HepG2 (cell line): ENCODE measurements at regions not wholly inside any gene's neighbourhood (a gene's known extent, or its start where the extent isn't known, plus 50 kb on each side); places are given as distances from the start of the nearest gene placed in this dataset.

ENCODE experiments used
- ATAC-seq: fragments of 200-7000 bp; cut with Tn5 transposase; 3 replicates; pipeline ENCODE4 v1.9.1; 2020; ENCODE audit warnings: mild to moderate bottlenecking, moderate library complexity
- BruUV-seq: library from RNA; stranded (reverse); fragments of 400-500 nt; replicated peaks from 2 replicates; lab custom pipeline; 2021; lab: Mats Ljungman, UMichigan
- CTCF ChIA-PET: fragments of 300-600 bp; formaldehyde crosslinking; extraction: SDS; loops from one replicate; lab custom pipeline; 2021; ENCODE audit warnings: low total read pairs, inconsistent platforms, low intra/inter-chr PET ratio; lab: Yijun Ruan, JAX
- POLR2A ChIA-PET: fragments of 350-600 bp; sonication (Branson Sonifier 250); formaldehyde crosslinking; loops from one replicate; lab custom pipeline; 2020; ENCODE audit warnings: antibody characterized with exemption, inconsistent platforms; lab: Yijun Ruan, JAX
- DNase-seq: peaks from one replicate; pipeline ENCODE4 v3.0.0-alpha.2; 2015; ENCODE audit warnings: low spot score
- FAIRE-seq: peaks from 3 replicates; lab custom pipeline; 2011; peaks lifted over from hg19 to GRCh38; lab: Jason Lieb, UNC
- H2AFZ ChIP-seq: one replicate; pipeline ENCODE4 v1.6.1; 2011; ENCODE audit warnings: low read length, inconsistent platforms
- H3K27ac ChIP-seq: fragments of 300-600 bp; 3 replicates; pipeline ENCODE4 v1.8.0; 2011; ENCODE audit warnings: mixed run types, mild to moderate bottlenecking, mixed read lengths, low read length, inconsistent platforms; ENCODE audit not compliant: insufficient read depth; ENCODE audit errors: extremely low read length
- H3K27me3 ChIP-seq, 2 experiments: fragments of 200-600 bp in 1 of 2; 2 replicates in 1 of 2; 3 replicates in 1 of 2; pipeline versions ENCODE4 v1.6.0 to v1.8.0; 2011; ENCODE audit warnings: low read length in 2 of 2, mild to moderate bottlenecking in 2 of 2, moderate library complexity in 2 of 2, inconsistent platforms in 1 of 2; ENCODE audit not compliant: insufficient read depth in 2 of 2, control insufficient read depth in 1 of 2
- H3K36me3 ChIP-seq, 2 experiments: fragments of 200-600 bp in 1 of 2; replicated peaks in 1 of 2; 2 replicates in 1 of 2; 3 replicates in 1 of 2; pipeline versions ENCODE4 v1.5.1 to v1.8.0; 2011; ENCODE audit warnings: low read length in 2 of 2, inconsistent platforms in 1 of 2; ENCODE audit not compliant: insufficient read depth in 2 of 2, control insufficient read depth in 1 of 2
- H3K4me1 ChIP-seq: 2 replicates; pipeline ENCODE4 v1.5.1; 2012; ENCODE audit warnings: low read length, inconsistent platforms; ENCODE audit not compliant: insufficient read depth
- H3K4me2 ChIP-seq: 2 replicates; pipeline ENCODE4 v1.6.0; 2011; ENCODE audit warnings: low read depth, low read length, inconsistent platforms
- H3K4me3 ChIP-seq, 3 experiments: fragments of 200-600 bp in 1 of 3; sonication (generic), shearing (Covaris generic) in 1 of 3; replicated peaks in 1 of 3; 2 replicates each; pipeline ENCODE4 v1.5.1; 2011 to 2016; ENCODE audit warnings: low read length in 3 of 3, inconsistent platforms in 2 of 3, low read depth in 2 of 3, mild to moderate bottlenecking in 2 of 3, control low read depth in 1 of 3, mixed read lengths in 1 of 3; ENCODE audit not compliant: insufficient read depth in 1 of 3
- H3K79me2 ChIP-seq: one replicate; pipeline ENCODE4 v1.6.1; 2011; ENCODE audit warnings: low read length, inconsistent platforms; ENCODE audit not compliant: insufficient read depth
- H3K9ac ChIP-seq: 2 replicates; pipeline ENCODE4 v1.6.0; 2011; ENCODE audit warnings: mild to moderate bottlenecking, low read depth, low read length, inconsistent platforms; ENCODE audit not compliant: insufficient read depth
- H3K9me3 ChIP-seq: 2 replicates; pipeline ENCODE4 v1.5.1; 2012; ENCODE audit warnings: mild to moderate bottlenecking, low read length
- H4K20me1 ChIP-seq: 2 replicates; pipeline ENCODE4 v1.6.0; 2011; ENCODE audit warnings: inconsistent platforms, mild to moderate bottlenecking, low read length, moderate library complexity; ENCODE audit not compliant: insufficient read depth
- GRHL1 ChIP-seq: sonication (generic); formaldehyde crosslinking; conservative IDR thresholded peaks from 2 replicates; pipeline ENCODE4 v1.8.0; 2022; ENCODE audit warnings: missing genetic modification reagents
- MAFK ChIP-seq, 2 experiments: IDR thresholded peaks in 1 of 2; conservative IDR thresholded peaks in 1 of 2; 2 replicates each; pipeline ENCODE4 v1.6.1; 2011; ENCODE audit warnings: improper control_type of control experiment in 2 of 2, low read length in 2 of 2
- NFRKB ChIP-seq: fragments of 450-650 bp; IDR thresholded peaks from 2 replicates; pipeline ENCODE4 v1.6.1; 2017
- PHB2 ChIP-seq: fragments of 450-650 bp; IDR thresholded peaks from 2 replicates; pipeline ENCODE4 v1.6.1; 2018; ENCODE audit not compliant: partially characterized antibody
- ZBTB10 ChIP-seq: sonication (generic); formaldehyde crosslinking; IDR thresholded peaks from 2 replicates; pipeline ENCODE4 v1.4.0; 2020; ENCODE audit warnings: missing genetic modification reagents, borderline replicate concordance
- ZBTB49 ChIP-seq: sonication (generic); formaldehyde crosslinking; IDR thresholded peaks from 2 replicates; pipeline ENCODE4 v1.4.0; 2020; ENCODE audit warnings: missing genetic modification reagents, borderline replicate concordance
- ZNF550 ChIP-seq: sonication (generic); formaldehyde crosslinking; IDR thresholded peaks from 2 replicates; pipeline ENCODE4 v1.4.0; 2020; ENCODE audit warnings: mild to moderate bottlenecking, missing genetic modification reagents, borderline replicate concordance
- ZNF639 ChIP-seq: conservative IDR thresholded peaks from 2 replicates; pipeline ENCODE4 v1.6.1; 2018; ENCODE audit warnings: missing genetic modification reagents
- WGBS: methylation state at CpG from one replicate; pipeline ENCODE4 v1.1.6; 2017; ENCODE audit warnings: low lambda C conversion rate; 5-methylcytosine and 5-hydroxymethylcytosine counted together
- in situ Hi-C: cut with HindIII; loops from 2 replicates; pipeline ENCODE4 v1.10.0; 2017; ENCODE audit warnings: low pct_unique_long_range_greater_than_20kb; ENCODE audit not compliant: extremely low pct_ligation_motif_present
- intact Hi-C: fragments of 100-400 bp; cut with micrococcal nuclease; formaldehyde crosslinking; loops from one replicate; pipeline ENCODE4 v1.10.0; 2022; ENCODE audit not compliant: unreplicated experiment

- TF ChIP-seq ZBTB49, result no peak
These were observed 1006.2 kb upstream of the FLRT2 start (continued) for GRCh38 chr14:84523746-84524145.

- no TSS peak for BruUV-seq
- intact Hi-C loops (no loop called here), in situ Hi-C loops (no loop called here)
- Histone ChIP-seq H3K36me3 (no peaks in the 10 kb centered on the region), H3K79me2 (no peaks in the 10 kb centered on the region), H3K27me3 (no peaks in the 10 kb centered on the region; a peak in 1 of 5 replicates), H3K4me1 (no peaks in the 10 kb centered on the region), H2AFZ (no peak overlapping the region), H3K4me2 (no peak overlapping the region), H3K4me3 (no peak overlapping the region), H4K20me1 (no peaks in the 10 kb centered on the region), H3K27ac (no peak overlapping the region), H3K9me3 (peaks cover 84% of the 10 kb centered on the region), H3K9ac (no peak overlapping the region)
- ATAC-seq (no peak), FAIRE-seq (no peak), DNase-seq (no peak)
- CTCF ChIA-PET, result no interaction called here
- POLR2A ChIA-PET, result no interaction called here
- 7% methylated on average over 3 of the region's 3 CpGs for WGBS
- TF ChIP-seq ZNF550 (CRISPR knock-in tag) (no peak), ZNF639 (no peak), MAFK (conservative IDR thresholded peaks at IDR 0.05 in 1 of 2, IDR thresholded peaks at IDR 0.05 in 1 of 2; ENCODE audit: low read length in 2 of 2) (no peak), PHB2 (no peak), NFRKB (no peak), ZBTB10 (CRISPR knock-in tag) (no peak), GRHL1 (CRISPR knock-in tag) (no peak)
These were observed 1002.2 kb upstream of the FLRT2 start for GRCh38 chr14:84527706-84528105.
